ENCODE measurements at regions not wholly inside any gene's neighbourhood (a gene's known extent, or its start where the extent isn't known, plus 50 kb on each side); places are given as distances from the start of the nearest gene placed in this dataset.

GRCh38 chr11:4203603-4204360, 109.2 kb downstream of the RRM1 start (continued):
- TF ChIP-seq PRDM4 (tag by site-specific recombination; IDR thresholded peaks at IDR 0.05), result no peak

DNA sequence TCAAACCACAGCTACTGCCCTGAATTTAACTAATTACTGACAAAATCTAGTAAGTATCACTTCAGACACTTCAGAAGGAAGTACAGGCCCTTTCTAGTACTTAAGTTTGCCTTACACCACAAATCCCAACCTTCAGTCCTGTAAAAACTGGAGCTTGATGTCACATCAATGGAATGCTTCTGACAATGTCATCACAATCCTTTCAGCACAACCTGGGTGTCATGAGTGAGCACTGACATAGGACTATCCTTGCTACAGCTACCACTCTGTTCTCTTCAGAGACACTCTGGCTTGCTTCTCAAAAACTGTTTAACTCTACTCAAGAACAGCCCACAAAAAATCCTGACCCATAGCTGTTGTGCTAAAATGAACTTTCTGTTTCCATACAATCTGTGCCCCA, 108.2 kb downstream of the RRM1 start:
- Histone ChIP-seq H3K27ac (ENCODE audit: extremely low read depth, low read depth, low read length) (no peak overlapping the region), H3K4me1 (ENCODE audit: control insufficient read depth, insufficient read depth, low read length) (no peaks in the 10 kb centered on the region), H3K36me3 (ENCODE audit: control insufficient read depth in 2 of 2, insufficient read depth in 1 of 2, low read length in 2 of 2) (no peaks in the 10 kb centered on the region), H3K9me3 (ENCODE audit: control insufficient read depth, insufficient read depth, low read depth, low read length) (no peaks in the 10 kb centered on the region), H3K4me3 (ENCODE audit: low read depth, low read length) (no peak overlapping the region)
- CTCF ChIA-PET, result interaction anchor here (0.6 to 1.8 kb wide), 8 partner anchors 15 to 404 kb away, joined by 3 to 9 read pairs (median 4); partner anchors contain the start of gene OR52B4
- POLR2A ChIA-PET, result no interaction called here
- TF ChIP-seq ZNF658 (tag by site-specific recombination; IDR thresholded peaks at IDR 0.05), result no peak
- no peak for TF ChIP-seq ZNF23 (tag by site-specific recombination; IDR thresholded peaks at IDR 0.05; ENCODE audit: borderline replicate concordance)
- no peak for TF ChIP-seq HOXC10 (CRISPR knock-in tag; IDR thresholded peaks at IDR 0.05)
- no peak for TF ChIP-seq KLF16 (tag by site-specific recombination; IDR thresholded peaks at IDR 0.05)
- TF ChIP-seq ZNF596 (tag by site-specific recombination; IDR thresholded peaks at IDR 0.05), result no peak
- no peak for TF ChIP-seq ZNF26 (tag by site-specific recombination; IDR thresholded peaks at IDR 0.05)
- TF ChIP-seq SP7 (tag by site-specific recombination; IDR thresholded peaks at IDR 0.05), result no peak
- TF ChIP-seq ZNF426 (tag by site-specific recombination; IDR thresholded peaks at IDR 0.05), result no peak
- TF ChIP-seq ZNF530 (tag by site-specific recombination; IDR thresholded peaks at IDR 0.05; ENCODE audit: low read depth), result no peak
- TF ChIP-seq ZFP69B (tag by site-specific recombination; IDR thresholded peaks at IDR 0.05), result no peak
- TF ChIP-seq ZNF521 (tag by site-specific recombination; IDR thresholded peaks at IDR 0.05), result no peak
- no peak for TF ChIP-seq ZNF214 (tag by site-specific recombination; IDR thresholded peaks at IDR 0.05; ENCODE audit: borderline replicate concordance)
- TF ChIP-seq ZNF112 (tag by site-specific recombination; IDR thresholded peaks at IDR 0.05), result no peak
- TF ChIP-seq, protein P1, sequence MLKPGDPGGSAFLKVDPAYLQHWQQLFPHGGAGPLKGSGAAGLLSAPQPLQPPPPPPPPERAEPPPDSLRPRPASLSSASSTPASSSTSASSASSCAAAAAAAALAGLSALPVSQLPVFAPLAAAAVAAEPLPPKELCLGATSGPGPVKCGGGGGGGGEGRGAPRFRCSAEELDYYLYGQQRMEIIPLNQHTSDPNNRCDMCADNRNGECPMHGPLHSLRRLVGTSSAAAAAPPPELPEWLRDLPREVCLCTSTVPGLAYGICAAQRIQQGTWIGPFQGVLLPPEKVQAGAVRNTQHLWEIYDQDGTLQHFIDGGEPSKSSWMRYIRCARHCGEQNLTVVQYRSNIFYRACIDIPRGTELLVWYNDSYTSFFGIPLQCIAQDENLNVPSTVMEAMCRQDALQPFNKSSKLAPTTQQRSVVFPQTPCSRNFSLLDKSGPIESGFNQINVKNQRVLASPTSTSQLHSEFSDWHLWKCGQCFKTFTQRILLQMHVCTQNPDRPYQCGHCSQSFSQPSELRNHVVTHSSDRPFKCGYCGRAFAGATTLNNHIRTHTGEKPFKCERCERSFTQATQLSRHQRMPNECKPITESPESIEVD (tag by site-specific recombination; IDR thresholded peaks at IDR 0.05), result no peak
- TF ChIP-seq ZSCAN16 (tag by site-specific recombination; IDR thresholded peaks at IDR 0.05), result no peak
- no peak for TF ChIP-seq ZNF549 (tag by site-specific recombination; IDR thresholded peaks at IDR 0.05)
- TF ChIP-seq GLI4 (tag by site-specific recombination; IDR thresholded peaks at IDR 0.05), result no peak
- TF ChIP-seq SP3 (tag by site-specific recombination; IDR thresholded peaks at IDR 0.05), result no peak
- TF ChIP-seq YY2 (tag by site-specific recombination; IDR thresholded peaks at IDR 0.05), result no peak
